ENCODE measurements at regions not wholly inside any gene's neighbourhood (a gene's known extent, or its start where the extent isn't known, plus 50 kb on each side); places are given as distances from the start of the nearest gene placed in this dataset.
"Not testable (repeated sequence)": the region's sequence is repeated elsewhere in the genome, so short reads cannot be mapped to it uniquely, and the experiment has no call there.

- 92% methylated on average over 5 of the region's 9 CpGs for WGBS (ENCODE audit: insufficient coverage)
- H3K9me3 ChIP-seq (replicated peaks in 1 of 2; ENCODE audit: control insufficient read depth in 1 of 2, insufficient read depth in 1 of 2, low read length in 2 of 2): no peaks in the 10 kb centered on the region
- H3K79me2 ChIP-seq (ENCODE audit: insufficient read depth, low read length): no peaks in the 10 kb centered on the region
- H3K4me1 ChIP-seq (ENCODE audit: control insufficient read depth in 1 of 2, insufficient read depth in 2 of 2, low read length in 2 of 2): peaks cover 6 to 17% of the 10 kb centered on the region in 2 donors
- no peak overlapping the region for H3K4me2 ChIP-seq (replicated peaks; ENCODE audit: extremely low read depth, low read length, poor library complexity, severe bottlenecking)
- Mint-ChIP-seq H3K27ac (no peak overlapping the region), H3K36me3 (no peaks in the 10 kb centered on the region), H3K4me1 (peaks cover 12% of the 10 kb centered on the region), H3K27me3 (ENCODE audit: low read depth in 3 of 3) (peaks cover 2 to 14% (median 6%) of the 10 kb centered on the region in 3 donors), H3K4me3 (no peak overlapping the region), H3K9me3 (no peaks in the 10 kb centered on the region)
- H4K20me1 ChIP-seq (ENCODE audit: insufficient read depth, low read length): no peaks in the 10 kb centered on the region
- H3K4me3 ChIP-seq (replicated peaks in 1 of 3; ENCODE audit: low read depth in 2 of 3, low read length in 3 of 3): no peak overlapping the region
- intact Hi-C loops (cut with micrococcal nuclease): no loop called here
- TF ChIP-seq, protein P1, sequence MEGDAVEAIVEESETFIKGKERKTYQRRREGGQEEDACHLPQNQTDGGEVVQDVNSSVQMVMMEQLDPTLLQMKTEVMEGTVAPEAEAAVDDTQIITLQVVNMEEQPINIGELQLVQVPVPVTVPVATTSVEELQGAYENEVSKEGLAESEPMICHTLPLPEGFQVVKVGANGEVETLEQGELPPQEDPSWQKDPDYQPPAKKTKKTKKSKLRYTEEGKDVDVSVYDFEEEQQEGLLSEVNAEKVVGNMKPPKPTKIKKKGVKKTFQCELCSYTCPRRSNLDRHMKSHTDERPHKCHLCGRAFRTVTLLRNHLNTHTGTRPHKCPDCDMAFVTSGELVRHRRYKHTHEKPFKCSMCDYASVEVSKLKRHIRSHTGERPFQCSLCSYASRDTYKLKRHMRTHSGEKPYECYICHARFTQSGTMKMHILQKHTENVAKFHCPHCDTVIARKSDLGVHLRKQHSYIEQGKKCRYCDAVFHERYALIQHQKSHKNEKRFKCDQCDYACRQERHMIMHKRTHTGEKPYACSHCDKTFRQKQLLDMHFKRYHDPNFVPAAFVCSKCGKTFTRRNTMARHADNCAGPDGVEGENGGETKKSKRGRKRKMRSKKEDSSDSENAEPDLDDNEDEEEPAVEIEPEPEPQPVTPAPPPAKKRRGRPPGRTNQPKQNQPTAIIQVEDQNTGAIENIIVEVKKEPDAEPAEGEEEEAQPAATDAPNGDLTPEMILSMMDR (IDR thresholded peaks at IDR 0.05): no peak
- no peak overlapping the region for H3K9ac ChIP-seq (ENCODE audit: insufficient read depth, low read length, poor library complexity, severe bottlenecking)
- H3K27me3 ChIP-seq (ENCODE audit: control insufficient read depth in 2 of 2, insufficient read depth in 2 of 2, low read length in 2 of 2): no peaks in the 10 kb centered on the region
- H3K27ac ChIP-seq (ENCODE audit: low read depth in 1 of 2, low read length in 2 of 2): no peak overlapping the region
- H3K36me3 ChIP-seq (replicated peaks in 1 of 2; ENCODE audit: control insufficient read depth in 1 of 2, insufficient read depth in 2 of 2, low read length in 2 of 2): no peaks in the 10 kb centered on the region
- no peak for DNase-seq
- H2AFZ ChIP-seq (ENCODE audit: insufficient read depth, low read depth, low read length, poor library complexity, severe bottlenecking): no peak overlapping the region
Measured at GRCh38 chr1:10920063-10920626, 92.3 kb upstream of the TARDBP start.

- H2AFZ ChIP-seq (ENCODE audit: insufficient read depth, low read depth, low read length, poor library complexity, severe bottlenecking); H3K4me2 ChIP-seq (replicated peaks; ENCODE audit: extremely low read depth, low read length, poor library complexity, severe bottlenecking); H3K27me3 ChIP-seq (ENCODE audit: control insufficient read depth in 2 of 2, insufficient read depth in 2 of 2, low read length in 2 of 2); H4K20me1 ChIP-seq (ENCODE audit: insufficient read depth, low read length); H3K4me3 Mint-ChIP-seq; H3K9ac ChIP-seq (ENCODE audit: insufficient read depth, low read length, poor library complexity, severe bottlenecking); H3K36me3 ChIP-seq (replicated peaks in 1 of 2; ENCODE audit: control insufficient read depth in 1 of 2, insufficient read depth in 2 of 2, low read length in 2 of 2); intact Hi-C loops (cut with micrococcal nuclease); H3K9me3 Mint-ChIP-seq; DNase-seq; H3K4me3 ChIP-seq (replicated peaks in 1 of 3; ENCODE audit: low read depth in 2 of 3, low read length in 3 of 3); H3K36me3 Mint-ChIP-seq; H3K27ac Mint-ChIP-seq; H3K9me3 ChIP-seq (replicated peaks in 1 of 2; ENCODE audit: control insufficient read depth in 1 of 2, insufficient read depth in 1 of 2, low read length in 2 of 2); H3K27ac ChIP-seq (ENCODE audit: low read depth in 1 of 2, low read length in 2 of 2); H3K79me2 ChIP-seq (ENCODE audit: insufficient read depth, low read length); H3K27me3 Mint-ChIP-seq (ENCODE audit: low read depth in 3 of 3): not testable (repeated sequence)
- H3K4me1 Mint-ChIP-seq: peaks cover 10% of the 10 kb centered on the region
- whole genome bisulfite sequencing (ENCODE audit: insufficient coverage): 100% methylated on average over 4 of the region's 8 CpGs
- H3K4me1 ChIP-seq (ENCODE audit: control insufficient read depth in 1 of 2, insufficient read depth in 2 of 2, low read length in 2 of 2): peaks cover 6 to 10% of the 10 kb centered on the region in 2 donors
Measured at GRCh38 chr1:10922315-10923060, 90.0 kb upstream of the TARDBP start.

Measured in CD14-positive monocyte (primary cell).